ENCODE measurements at regions not wholly inside any gene's neighbourhood (a gene's known extent, or its start where the extent isn't known, plus 50 kb on each side); places are given as distances from the start of the nearest gene placed in this dataset.

DNA sequence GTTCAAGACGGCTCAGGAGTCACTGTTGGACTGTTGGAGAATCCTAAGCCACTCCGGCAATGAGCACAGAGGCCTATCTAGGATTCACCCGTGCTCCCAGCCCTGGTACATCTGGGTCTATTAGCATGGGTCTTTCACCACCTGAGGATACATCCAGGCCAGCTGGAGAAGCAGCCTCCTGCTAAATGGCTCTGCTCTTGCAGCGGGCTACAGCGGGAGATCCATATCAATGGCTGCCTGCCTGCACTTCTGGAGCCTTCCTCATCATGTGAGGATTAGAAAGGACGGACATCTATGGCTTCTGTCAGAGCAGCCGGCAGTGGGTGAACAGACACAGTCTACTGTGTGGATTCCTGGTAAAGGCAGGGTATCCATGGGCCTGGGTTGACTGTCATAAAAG is 357.4 kb downstream of the MLLT3 start:
- 96% methylated on average over 7 of the region's 7 CpGs; no CpG with 5 or more reads in 1 of the 2 experiments for WGBS, 2 experiments (ENCODE audit: extremely low coverage in 1 of 2, insufficient coverage in 1 of 2, insufficient read length in 1 of 2, insufficient replicate concordance in 2 of 2, low coverage in 1 of 2, low lambda C conversion rate in 2 of 2, missing lambda C conversion rate in 1 of 2)
- Histone ChIP-seq H2AK5ac (ENCODE audit: low read depth, low read length) (no peak overlapping the region), H3K23ac (ENCODE audit: insufficient read length) (no peak overlapping the region), H3K27me3 (replicated peaks in 1 of 4; ENCODE audit: control insufficient read depth in 3 of 4, extremely low read depth in 1 of 4, insufficient read depth in 3 of 4, low read length in 3 of 4) (no peaks in the 10 kb centered on the region; a peak in 1 of 7 replicates), H3K56ac (replicated peaks; ENCODE audit: insufficient read length, low read depth, low read length) (no peak overlapping the region), H3K4ac (replicated peaks; ENCODE audit: insufficient read length, low read depth, low read length) (peak overlapping the region; percentile 49), H3K9ac (replicated peaks in 1 of 4; ENCODE audit: extremely low read depth in 1 of 4, low read depth in 3 of 4, low read length in 3 of 4) (no peak overlapping the region), H2BK15ac (ENCODE audit: low read length) (no peak overlapping the region), H2BK120ac (replicated peaks; ENCODE audit: low read depth, low read length) (no peak overlapping the region), H3K27ac (ENCODE audit: low read depth, low read length) (no peak overlapping the region), H4K20me1 (replicated peaks in 1 of 2; ENCODE audit: control insufficient read depth in 1 of 2, insufficient read depth in 2 of 2, low read length in 2 of 2) (no peaks in the 10 kb centered on the region), H3K4me3 (ENCODE audit: extremely low read depth in 1 of 4, insufficient read depth in 2 of 4, low read depth in 3 of 4, low read length in 4 of 4) (no peak overlapping the region), H4K8ac (ENCODE audit: extremely low read depth, insufficient read depth, low read length) (no peak overlapping the region), H3K79me2 (ENCODE audit: control insufficient read depth in 1 of 2, insufficient read depth in 2 of 2, low read length in 2 of 2) (no peaks in the 10 kb centered on the region), H4K91ac (replicated peaks; ENCODE audit: insufficient read length, low read length) (no peak overlapping the region), H3K79me1 (ENCODE audit: low read depth, low read length) (no peaks in the 10 kb centered on the region), H3K18ac (ENCODE audit: extremely low read depth, low read length) (no peak overlapping the region), H3K23me2 (ENCODE audit: low read depth, low read length) (no peaks in the 10 kb centered on the region), H2AFZ (ENCODE audit: low read length) (no peak overlapping the region), H3K9me3 (ENCODE audit: insufficient read depth in 2 of 2, low read depth in 1 of 2, low read length in 1 of 2) (peaks cover 4% of the 10 kb centered on the region in 2 experiments; a peak in 1 of 4 replicates), H3K14ac (ENCODE audit: insufficient read length) (no peak overlapping the region), H3K4me1 (replicated peaks in 1 of 4; ENCODE audit: control insufficient read depth in 3 of 4, insufficient read depth in 4 of 4, low read length in 3 of 4) (no peaks in the 10 kb centered on the region), H3K4me2 (ENCODE audit: insufficient read depth in 1 of 2, low read depth in 2 of 2, low read length in 2 of 2) (no peak overlapping the region), H4K5ac (ENCODE audit: insufficient read length, low read depth, low read length) (no peak overlapping the region), H3K36me3 (ENCODE audit: control insufficient read depth in 2 of 4, insufficient read depth in 4 of 4, low read length in 3 of 4) (no peaks in the 10 kb centered on the region), H2BK5ac (ENCODE audit: low read depth, low read length) (no peak overlapping the region), H2BK20ac (ENCODE audit: low read length) (no peak overlapping the region), H2BK12ac (ENCODE audit: low read depth, low read length) (no peak overlapping the region)
- ChIA-PET POLR2A (ENCODE audit: partially characterized antibody) (no interaction called here), CTCF (ENCODE audit: partially characterized antibody) (no interaction called here)
- no peak for DNase-seq (ENCODE audit: low read depth in 1 of 2, low spot score in 2 of 2)
- TF ChIP-seq FOSL1 (IDR thresholded peaks at IDR 0.05; ENCODE audit: insufficient read depth, low read depth, low read length) = no peak
- TF ChIP-seq HDAC2 (IDR thresholded peaks at IDR 0.05; ENCODE audit: borderline replicate concordance in 1 of 2, low read depth in 2 of 2, low read length in 2 of 2) = no peak
- TF ChIP-seq TEAD4 (IDR thresholded peaks at IDR 0.05; ENCODE audit: low read depth, low read length) = no peak
- no peak for FAIRE-seq

All from H1 (cell line).